Bronchial epithelial cell (primary cell): ENCODE measurements at regions not wholly inside any gene's neighbourhood (a gene's known extent, or its start where the extent isn't known, plus 50 kb on each side); places are given as distances from the start of the nearest gene placed in this dataset.

Experiments used
- DNase-seq: peaks from one replicate; pipeline ENCODE4 v3.0.0-alpha.2; 2010; ENCODE audit warnings: low read depth
- FAIRE-seq: peaks from 2 replicates; lab custom pipeline; 2011; peaks lifted over from hg19 to GRCh38; lab: Jason Lieb, UNC
- H3K27me3 ChIP-seq: 2 replicates; pipeline ENCODE4 v1.5.1; 2011; ENCODE audit warnings: low read length; ENCODE audit not compliant: control insufficient read depth, insufficient read depth
- H3K36me3 ChIP-seq: 2 replicates; pipeline ENCODE4 v1.5.1; 2011; ENCODE audit warnings: low read length; ENCODE audit not compliant: control insufficient read depth, insufficient read depth
- H3K4me3 ChIP-seq: 2 replicates; pipeline ENCODE4 v1.5.1; 2011; ENCODE audit warnings: mild to moderate bottlenecking, low read depth, low read length, control low read depth
- TF ChIP-seq, protein P1 (sequence below): IDR thresholded peaks from 2 replicates; pipeline ENCODE4 v1.5.1; 2011; ENCODE audit warnings: mild to moderate bottlenecking, moderate library complexity, low read length, control low read depth, inconsistent platforms; ENCODE audit not compliant: insufficient read depth, severe bottlenecking

DNA sequence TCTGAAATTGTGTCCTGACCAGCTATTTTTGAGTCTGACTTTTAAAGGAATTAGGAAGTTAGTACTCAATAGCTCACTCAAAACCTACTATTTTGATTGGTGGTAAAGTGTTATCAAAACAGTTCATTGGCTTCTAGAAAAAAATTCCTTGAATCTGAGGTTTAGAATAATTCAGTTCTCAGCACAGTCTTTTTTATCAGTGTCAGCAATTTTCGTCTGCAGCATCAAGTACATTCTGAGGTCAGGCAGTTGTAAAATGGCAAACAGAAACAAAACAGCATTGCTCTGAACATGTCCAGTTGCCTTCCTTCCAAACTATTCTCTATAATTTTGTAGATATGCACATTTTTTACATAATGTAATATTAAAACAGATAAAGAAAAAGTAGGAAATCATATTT, 1644.1 kb downstream of the SLITRK5 start:
- Histone ChIP-seq H3K4me3 (no peak overlapping the region), H3K36me3 (no peaks in the 10 kb centered on the region), H3K27me3 (no peaks in the 10 kb centered on the region)
- DNase-seq: no peak
- no peak for FAIRE-seq
- TF ChIP-seq, protein P1, sequence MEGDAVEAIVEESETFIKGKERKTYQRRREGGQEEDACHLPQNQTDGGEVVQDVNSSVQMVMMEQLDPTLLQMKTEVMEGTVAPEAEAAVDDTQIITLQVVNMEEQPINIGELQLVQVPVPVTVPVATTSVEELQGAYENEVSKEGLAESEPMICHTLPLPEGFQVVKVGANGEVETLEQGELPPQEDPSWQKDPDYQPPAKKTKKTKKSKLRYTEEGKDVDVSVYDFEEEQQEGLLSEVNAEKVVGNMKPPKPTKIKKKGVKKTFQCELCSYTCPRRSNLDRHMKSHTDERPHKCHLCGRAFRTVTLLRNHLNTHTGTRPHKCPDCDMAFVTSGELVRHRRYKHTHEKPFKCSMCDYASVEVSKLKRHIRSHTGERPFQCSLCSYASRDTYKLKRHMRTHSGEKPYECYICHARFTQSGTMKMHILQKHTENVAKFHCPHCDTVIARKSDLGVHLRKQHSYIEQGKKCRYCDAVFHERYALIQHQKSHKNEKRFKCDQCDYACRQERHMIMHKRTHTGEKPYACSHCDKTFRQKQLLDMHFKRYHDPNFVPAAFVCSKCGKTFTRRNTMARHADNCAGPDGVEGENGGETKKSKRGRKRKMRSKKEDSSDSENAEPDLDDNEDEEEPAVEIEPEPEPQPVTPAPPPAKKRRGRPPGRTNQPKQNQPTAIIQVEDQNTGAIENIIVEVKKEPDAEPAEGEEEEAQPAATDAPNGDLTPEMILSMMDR: no peak

DNA sequence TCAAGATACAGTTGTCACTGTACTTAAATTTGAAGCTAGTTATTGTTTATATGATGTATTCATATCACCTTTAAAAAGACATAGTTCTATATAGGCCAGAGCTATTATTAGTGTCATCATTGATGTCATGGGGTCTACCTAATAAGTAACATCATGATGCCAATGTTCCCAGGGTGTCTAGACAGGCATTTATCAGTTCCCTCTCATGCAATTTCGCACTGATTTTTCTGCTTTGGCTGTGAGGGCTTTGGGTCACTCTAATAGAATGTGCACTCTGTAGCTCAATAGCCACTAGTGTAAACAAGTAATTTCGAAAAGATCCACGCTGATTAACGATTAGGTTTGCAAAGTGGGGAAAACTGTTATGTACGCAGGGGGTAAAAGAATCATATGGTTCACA, 1651.3 kb downstream of the SLITRK5 start:
- FAIRE-seq: no peak
- no peaks in the 10 kb centered on the region for H3K27me3 ChIP-seq
- TF ChIP-seq, protein P1: no peak
- no peaks in the 10 kb centered on the region for H3K36me3 ChIP-seq
- DNase-seq: no peak
- no peak overlapping the region for H3K4me3 ChIP-seq

DNA sequence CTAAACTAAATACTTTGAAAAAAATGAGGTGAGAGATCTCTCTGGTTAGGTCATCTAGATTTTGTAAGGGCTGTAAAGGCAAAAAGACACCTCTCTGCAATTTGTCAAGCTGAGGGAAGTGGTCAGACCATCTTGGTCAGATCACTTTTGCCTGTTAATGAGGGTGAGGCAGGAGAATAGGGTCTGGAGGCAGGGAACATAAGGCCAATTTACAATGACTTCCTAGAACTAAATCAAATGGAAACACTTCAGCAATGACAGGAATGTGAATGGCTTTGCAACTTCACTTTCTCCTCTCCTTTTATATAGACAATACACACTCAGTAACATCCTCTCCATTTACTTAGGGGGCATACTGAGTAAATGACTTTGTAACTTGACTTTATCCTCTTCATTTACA, 1653.4 kb downstream of the SLITRK5 start:
- TF ChIP-seq, protein P1: no peak
- H3K4me3 ChIP-seq: no peak overlapping the region
- no peaks in the 10 kb centered on the region for H3K36me3 ChIP-seq
- H3K27me3 ChIP-seq: no peaks in the 10 kb centered on the region
- FAIRE-seq (no peak), DNase-seq (no peak)

DNA sequence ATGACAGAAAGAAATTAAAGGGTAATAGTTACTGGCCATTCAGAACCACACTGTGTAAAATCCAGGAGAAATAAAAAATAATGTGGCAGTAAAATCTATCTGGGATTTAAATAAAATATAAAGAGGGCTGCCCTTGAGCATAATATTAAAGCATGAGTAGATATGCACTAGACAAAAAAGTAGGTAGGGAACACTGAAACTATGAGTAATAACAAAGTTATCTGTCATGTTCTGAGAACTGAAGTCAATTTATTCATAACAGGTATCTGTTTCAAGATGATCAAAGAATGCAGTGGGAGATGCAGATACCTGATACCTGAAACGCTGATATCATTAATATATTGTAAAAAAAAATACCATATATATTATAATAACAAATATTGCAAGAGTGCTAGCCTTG, 1672.0 kb downstream of the SLITRK5 start:
- no peak for FAIRE-seq
- Histone ChIP-seq H3K36me3 (no peaks in the 10 kb centered on the region), H3K27me3 (no peaks in the 10 kb centered on the region), H3K4me3 (no peak overlapping the region)
- DNase-seq: peak; percentile 69
- TF ChIP-seq, protein P1: no peak

DNA sequence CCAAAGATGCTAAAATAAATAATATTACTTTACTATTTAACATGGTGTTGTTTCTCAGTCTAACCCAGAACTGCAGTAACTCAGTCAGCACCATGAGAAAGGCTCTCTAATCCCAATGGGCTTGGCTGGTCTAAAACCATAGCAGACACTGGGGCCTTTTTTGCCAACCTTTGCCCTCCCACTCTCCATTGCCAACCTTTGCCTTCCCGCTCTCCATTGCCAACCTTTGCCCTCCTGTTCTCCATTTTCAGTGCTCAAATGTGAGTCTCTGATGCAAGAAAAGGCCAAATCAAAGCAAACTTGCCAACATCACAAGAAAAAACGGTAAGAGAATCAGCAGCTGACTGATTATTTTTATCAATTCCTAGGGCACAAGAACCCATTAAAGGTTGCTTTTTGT, 1681.2 kb downstream of the SLITRK5 start:
- Histone ChIP-seq H3K4me3 (no peak overlapping the region), H3K36me3 (no peaks in the 10 kb centered on the region), H3K27me3 (no peaks in the 10 kb centered on the region)
- TF ChIP-seq, protein P1: no peak
- no peak for DNase-seq
- FAIRE-seq: no peak

DNA sequence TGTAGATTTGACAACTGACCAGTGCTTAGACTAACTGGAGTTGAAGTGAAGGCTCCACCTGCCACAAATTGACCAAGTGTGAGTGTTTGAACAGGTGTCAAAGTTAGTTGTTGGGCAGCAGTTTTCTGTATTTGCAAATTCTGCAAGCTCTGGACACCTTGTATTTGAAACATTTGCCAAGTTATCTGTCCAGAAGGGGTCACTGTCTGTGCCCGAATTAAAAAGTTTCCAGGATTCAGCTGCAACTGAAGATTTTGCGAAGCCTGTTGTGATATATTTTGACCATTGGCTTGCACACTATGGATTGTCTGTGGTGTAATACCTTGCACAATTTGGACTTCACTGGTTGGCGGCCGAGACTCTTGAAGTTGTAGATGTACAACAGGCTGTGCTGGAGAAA, 1690.7 kb downstream of the SLITRK5 start:
- TF ChIP-seq, protein P1: peak; percentile 27

More for the DNA sequence above, 1690.7 kb downstream of the SLITRK5 start:
- H3K36me3 ChIP-seq: no peaks in the 10 kb centered on the region
- H3K4me3 ChIP-seq: no peak overlapping the region
- no peaks in the 10 kb centered on the region for H3K27me3 ChIP-seq
- DNase-seq (peak; percentile 21), FAIRE-seq (peak; percentile 58)
